Mucosa of rectum (tissue), 2 donors: ENCODE measurements at regions not wholly inside any gene's neighbourhood (a gene's known extent, or its start where the extent isn't known, plus 50 kb on each side); places are given as distances from the start of the nearest gene placed in this dataset.

Experiments
- H3K27ac ChIP-seq, 2 donors: one replicate each; pipeline ENCODE4 v1.7.0; 2013; ENCODE audit warnings: inconsistent platforms in 2 of 2, low read depth in 2 of 2, low read length in 2 of 2
- H3K27me3 ChIP-seq, 2 donors: one replicate each; pipeline ENCODE4 v1.7.0; 2013; ENCODE audit warnings: low read length in 2 of 2; ENCODE audit not compliant: control insufficient read depth in 2 of 2, insufficient read depth in 2 of 2
- H3K36me3 ChIP-seq, 2 donors: one replicate each; pipeline ENCODE4 v1.7.0; 2013; ENCODE audit warnings: low read length in 2 of 2; ENCODE audit not compliant: control insufficient read depth in 2 of 2, insufficient read depth in 2 of 2
- H3K4me1 ChIP-seq, 2 donors: one replicate each; pipeline ENCODE4 v1.7.0; 2013; ENCODE audit warnings: low read length in 2 of 2, mild to moderate bottlenecking in 1 of 2; ENCODE audit not compliant: control insufficient read depth in 2 of 2, insufficient read depth in 2 of 2
- H3K4me3 ChIP-seq, 2 donors: one replicate each; pipeline ENCODE4 v1.7.0; 2013; ENCODE audit warnings: low read length in 2 of 2
- H3K9ac ChIP-seq, 2 donors: one replicate each; pipeline ENCODE4 v1.7.0; 2013; ENCODE audit warnings: low read length in 2 of 2, low read depth in 1 of 2, mild to moderate bottlenecking in 1 of 2
- H3K9me3 ChIP-seq, 2 donors: one replicate each; pipeline ENCODE4 v1.7.0; 2013; ENCODE audit warnings: low read length in 2 of 2; ENCODE audit not compliant: control insufficient read depth in 2 of 2
- donor health status: healthy.
- donor health status: Normal muscosa, but diverticular disease.

DNA sequence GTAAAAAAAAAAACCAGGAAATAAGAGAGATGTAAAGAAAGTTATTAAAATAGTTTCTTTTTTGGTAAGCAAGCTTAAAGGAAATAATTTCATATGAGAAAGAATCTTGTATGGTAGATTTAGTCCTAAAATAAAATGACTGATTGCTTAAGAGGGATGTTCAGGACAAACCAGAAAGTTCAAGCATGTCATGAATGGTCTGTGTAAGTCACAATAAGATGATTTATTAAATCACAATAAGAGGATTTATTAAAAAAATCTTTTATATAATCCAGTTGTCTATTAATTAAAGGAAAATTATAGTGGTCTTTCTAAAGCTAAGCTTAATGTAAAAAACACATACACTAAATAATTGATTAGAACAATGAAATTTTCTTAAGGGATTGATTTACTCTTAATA is 91.8 kb upstream of the OR13F1 start:
- Histone ChIP-seq H3K4me3 (no peak overlapping the region), H3K9me3 (peaks cover 0 to 2% of the 10 kb centered on the region in 2 donors), H3K9ac (no peak overlapping the region), H3K4me1 (no peaks in the 10 kb centered on the region), H3K27ac (no peak overlapping the region), H3K36me3 (no peaks in the 10 kb centered on the region), H3K27me3 (no peaks in the 10 kb centered on the region)

DNA sequence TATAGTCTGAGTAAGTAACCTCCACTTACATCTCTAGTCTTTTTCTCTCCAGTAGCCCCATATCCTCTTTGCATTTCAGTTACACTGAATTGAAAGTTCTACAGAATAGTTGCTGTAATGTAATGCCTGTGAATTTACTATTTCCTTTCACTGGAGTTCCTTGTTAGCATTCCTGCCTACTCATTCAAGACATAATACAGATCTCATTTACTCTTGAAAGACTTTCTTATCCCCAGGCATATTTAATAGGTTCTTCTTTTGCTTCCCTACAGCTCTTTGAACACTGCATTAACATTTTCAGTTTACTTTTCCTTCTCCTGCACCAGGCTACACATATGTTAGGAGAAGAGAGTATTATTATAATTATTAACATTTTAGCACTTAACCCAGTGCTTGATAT is 87.6 kb upstream of the OR13F1 start:
- H3K4me1 ChIP-seq = no peaks in the 10 kb centered on the region
- peaks cover 0 to 2% of the 10 kb centered on the region in 2 donors for H3K9me3 ChIP-seq
- no peaks in the 10 kb centered on the region for H3K36me3 ChIP-seq
- no peak overlapping the region for H3K4me3 ChIP-seq
- H3K27me3 ChIP-seq = no peaks in the 10 kb centered on the region
- no peak overlapping the region for H3K27ac ChIP-seq
- no peak overlapping the region for H3K9ac ChIP-seq

DNA sequence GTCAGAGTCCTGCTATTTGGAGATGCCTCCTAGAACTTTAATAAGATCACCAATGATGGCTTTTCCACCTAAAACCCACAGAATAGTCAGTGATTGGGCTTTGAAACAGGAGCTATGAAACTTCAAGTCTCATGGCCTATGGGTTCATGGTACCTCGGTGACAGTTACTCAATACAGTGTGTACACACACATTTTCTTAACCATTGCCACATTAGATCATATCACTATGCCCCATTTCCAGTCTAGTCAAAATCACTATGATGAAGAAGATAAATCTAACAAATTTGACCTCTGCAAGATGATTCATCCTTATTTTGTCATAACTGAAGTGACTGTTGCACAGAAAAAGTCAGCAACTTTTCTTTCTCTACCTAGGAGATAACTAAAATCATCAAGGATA is 86.8 kb upstream of the OR13F1 start:
- Histone ChIP-seq H3K9ac (no peak overlapping the region), H3K27me3 (no peaks in the 10 kb centered on the region), H3K4me1 (no peaks in the 10 kb centered on the region), H3K27ac (no peak overlapping the region), H3K36me3 (no peaks in the 10 kb centered on the region), H3K4me3 (no peak overlapping the region), H3K9me3 (peaks cover 0 to 2% of the 10 kb centered on the region in 2 donors)

DNA sequence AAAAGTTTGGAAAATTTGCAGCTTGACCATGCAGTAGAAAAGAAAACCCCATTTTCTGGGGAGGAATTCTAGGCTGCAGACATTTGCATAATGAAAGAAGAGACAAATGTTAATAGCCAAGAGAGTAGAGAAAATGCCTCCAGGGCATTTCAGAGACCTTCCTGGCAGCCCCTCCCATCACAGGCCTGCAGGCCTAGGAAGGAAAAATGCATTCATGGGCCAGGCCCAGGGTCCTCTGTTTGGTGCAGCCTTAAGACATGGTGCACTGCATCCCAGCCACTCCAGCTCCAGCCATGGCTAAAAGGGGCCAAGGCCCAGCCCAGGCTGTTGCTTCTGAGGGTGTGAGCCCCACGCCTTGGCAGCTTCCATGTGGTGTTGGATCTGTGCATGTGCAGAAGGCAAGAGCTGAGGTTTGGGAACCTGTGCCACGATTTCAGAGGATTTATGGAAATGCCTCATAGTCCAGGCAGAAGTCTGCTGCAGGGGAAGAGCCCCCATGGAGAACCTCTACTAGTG is 75.0 kb upstream of the OR13F1 start:
- no peaks in the 10 kb centered on the region for H3K4me1 ChIP-seq
- H3K27ac ChIP-seq = no peak overlapping the region
- H3K4me3 ChIP-seq = no peak overlapping the region
- no peaks in the 10 kb centered on the region for H3K36me3 ChIP-seq
- peaks cover 0 to 4% of the 10 kb centered on the region in 2 donors for H3K9me3 ChIP-seq
- no peaks in the 10 kb centered on the region for H3K27me3 ChIP-seq
- no peak overlapping the region for H3K9ac ChIP-seq

DNA sequence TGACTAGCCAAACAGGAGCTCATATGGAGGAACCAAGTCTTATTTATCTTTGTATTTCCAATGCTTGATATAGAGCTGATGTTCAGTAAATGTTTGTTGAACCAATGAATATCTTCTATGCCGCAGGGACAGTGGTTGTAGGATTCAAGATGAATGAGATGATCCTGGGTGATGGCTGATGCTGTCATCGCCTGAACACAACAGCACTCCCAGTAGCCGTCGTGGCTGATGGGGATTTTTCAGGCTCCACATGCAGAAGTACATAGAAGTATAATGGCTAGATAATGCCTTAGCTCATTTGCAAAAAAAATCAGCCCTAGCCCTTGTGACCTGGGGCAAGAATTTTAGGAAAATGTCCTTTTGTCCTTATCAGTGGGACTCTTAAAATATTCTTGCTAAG is 69.0 kb upstream of the OR13F1 start:
- H3K36me3 ChIP-seq = no peaks in the 10 kb centered on the region
- no peaks in the 10 kb centered on the region for H3K27me3 ChIP-seq
- H3K27ac ChIP-seq = no peak overlapping the region
- no peaks in the 10 kb centered on the region for H3K4me1 ChIP-seq
- H3K4me3 ChIP-seq = no peak overlapping the region
- H3K9ac ChIP-seq = no peak overlapping the region
- H3K9me3 ChIP-seq = peaks cover 0 to 4% of the 10 kb centered on the region in 2 donors

DNA sequence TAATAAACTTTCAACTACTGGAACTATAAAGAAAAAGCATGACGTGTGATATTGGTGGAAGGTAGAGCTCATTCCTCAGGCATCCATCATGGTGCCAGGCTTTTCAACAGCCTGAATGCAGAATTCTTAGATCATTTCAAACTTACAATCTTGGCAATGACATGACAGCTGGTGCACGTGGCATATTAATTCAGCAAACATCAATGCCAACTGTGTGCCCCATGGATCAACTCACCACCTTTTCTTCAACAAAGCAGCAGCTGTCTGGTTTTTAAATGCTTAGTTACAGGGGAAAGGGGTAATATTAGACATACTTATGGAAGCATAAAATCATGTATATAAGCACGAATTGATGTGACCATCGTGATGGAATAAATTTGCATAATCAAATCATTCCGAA is 56.0 kb upstream of the OR13F1 start:
- Histone ChIP-seq H3K27ac (no peak overlapping the region), H3K36me3 (no peaks in the 10 kb centered on the region), H3K9me3 (no peaks in the 10 kb centered on the region), H3K4me3 (no peak overlapping the region), H3K27me3 (no peaks in the 10 kb centered on the region), H3K4me1 (no peaks in the 10 kb centered on the region), H3K9ac (no peak overlapping the region)
